Spleen (tissue), 7 donors: ENCODE measurements at regions not wholly inside any gene's neighbourhood (a gene's known extent, or its start where the extent isn't known, plus 50 kb on each side); places are given as distances from the start of the nearest gene placed in this dataset.

Experiments
- POLR2A ChIP-seq, 3 donors: fragments of 450-650 bp; IDR thresholded peaks; one replicate each; pipeline ENCODE4 v1.5.1; 2017; ENCODE audit warnings: antibody characterized with exemption in 3 of 3, mild to moderate bottlenecking in 1 of 3
- TF ChIP-seq, protein P1 (sequence below), 11 experiments: fragments of 200-600 bp in 7 of 11; fragments of 450-650 bp in 4 of 11; sonication (generic) in 4 of 11; IDR thresholded peaks in 8 of 11; conservative IDR thresholded peaks in 3 of 11; 1 replicate in 7 of 11; 2 replicates in 4 of 11; pipeline versions ENCODE4 v1.4.0 to v1.8.0; 2016 to 2021; ENCODE audit warnings: antibody characterized with exemption in 11 of 11, inconsistent platforms in 4 of 11, mild to moderate bottlenecking in 1 of 11
- donor health status: DM: no; HTN: no; CAD: no; lungs with moderate emphysema.
- donor health status: DM: no; HTN: no; CAD: no.
- donor health status: DM: no; HTN: no; CAD: no.

GRCh38 chr14:51595881-51596455, 55.7 kb upstream of the FRMD6 start:
- TF ChIP-seq, protein P1, sequence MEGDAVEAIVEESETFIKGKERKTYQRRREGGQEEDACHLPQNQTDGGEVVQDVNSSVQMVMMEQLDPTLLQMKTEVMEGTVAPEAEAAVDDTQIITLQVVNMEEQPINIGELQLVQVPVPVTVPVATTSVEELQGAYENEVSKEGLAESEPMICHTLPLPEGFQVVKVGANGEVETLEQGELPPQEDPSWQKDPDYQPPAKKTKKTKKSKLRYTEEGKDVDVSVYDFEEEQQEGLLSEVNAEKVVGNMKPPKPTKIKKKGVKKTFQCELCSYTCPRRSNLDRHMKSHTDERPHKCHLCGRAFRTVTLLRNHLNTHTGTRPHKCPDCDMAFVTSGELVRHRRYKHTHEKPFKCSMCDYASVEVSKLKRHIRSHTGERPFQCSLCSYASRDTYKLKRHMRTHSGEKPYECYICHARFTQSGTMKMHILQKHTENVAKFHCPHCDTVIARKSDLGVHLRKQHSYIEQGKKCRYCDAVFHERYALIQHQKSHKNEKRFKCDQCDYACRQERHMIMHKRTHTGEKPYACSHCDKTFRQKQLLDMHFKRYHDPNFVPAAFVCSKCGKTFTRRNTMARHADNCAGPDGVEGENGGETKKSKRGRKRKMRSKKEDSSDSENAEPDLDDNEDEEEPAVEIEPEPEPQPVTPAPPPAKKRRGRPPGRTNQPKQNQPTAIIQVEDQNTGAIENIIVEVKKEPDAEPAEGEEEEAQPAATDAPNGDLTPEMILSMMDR (IDR thresholded peaks at IDR 0.05 in 8 of 11, conservative IDR thresholded peaks at IDR 0.05 in 3 of 11): no peak
- no peak for TF ChIP-seq POLR2A (IDR thresholded peaks at IDR 0.05)
